NCI-H510A (cell line): ENCODE measurements at regions not wholly inside any gene's neighbourhood (a gene's known extent, or its start where the extent isn't known, plus 50 kb on each side); places are given as distances from the start of the nearest gene placed in this dataset.
"Not testable (repeated sequence)": the region's sequence is repeated elsewhere in the genome, so short reads cannot be mapped to it uniquely, and the experiment has no call there.

Source experiments
- DNase-seq: peaks from one replicate; lab custom pipeline; 2025; lab: John Stamatoyannopoulos, UW

DNA sequence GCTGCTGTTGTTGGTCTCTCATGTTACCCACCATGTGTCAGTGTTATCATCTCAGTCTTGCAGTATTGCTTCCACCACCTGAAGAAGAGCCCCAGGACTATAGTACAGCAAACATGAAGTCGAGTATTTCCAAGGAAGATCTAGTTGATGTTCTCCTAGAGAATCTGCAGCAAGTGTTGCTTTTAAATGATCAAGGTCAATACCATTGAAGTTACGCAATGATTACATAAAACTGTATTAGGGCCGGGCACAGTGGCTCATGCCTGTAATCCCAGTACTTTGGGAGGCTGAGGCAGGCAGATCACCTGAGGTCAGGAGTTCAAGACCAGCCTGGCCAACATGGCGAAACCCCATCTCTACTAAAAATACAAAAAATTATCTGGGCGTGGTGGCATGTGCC lies 173.9 kb downstream of the TJP1 start:
- DNase-seq, result not testable (repeated sequence)

DNA sequence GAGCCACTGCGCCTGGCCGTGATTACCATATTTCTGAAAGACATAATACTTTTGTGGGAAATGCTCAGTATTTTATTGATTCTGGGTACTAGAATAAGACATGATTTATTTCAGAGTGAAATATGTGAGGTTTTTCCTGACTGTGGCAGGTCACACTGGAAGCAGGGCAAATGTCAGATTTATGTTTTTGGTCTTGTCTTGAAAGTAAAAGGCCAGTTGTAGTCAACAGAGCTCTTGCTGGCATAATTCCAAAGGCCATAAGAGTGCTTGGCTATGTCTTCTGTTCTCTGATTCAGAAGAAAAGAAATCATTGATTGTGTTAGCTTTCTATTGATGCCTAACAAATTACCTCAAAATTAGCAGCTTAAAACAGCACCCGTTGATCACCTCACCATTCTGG lies 176.4 kb downstream of the TJP1 start:
- DNase-seq, result no peak

DNA sequence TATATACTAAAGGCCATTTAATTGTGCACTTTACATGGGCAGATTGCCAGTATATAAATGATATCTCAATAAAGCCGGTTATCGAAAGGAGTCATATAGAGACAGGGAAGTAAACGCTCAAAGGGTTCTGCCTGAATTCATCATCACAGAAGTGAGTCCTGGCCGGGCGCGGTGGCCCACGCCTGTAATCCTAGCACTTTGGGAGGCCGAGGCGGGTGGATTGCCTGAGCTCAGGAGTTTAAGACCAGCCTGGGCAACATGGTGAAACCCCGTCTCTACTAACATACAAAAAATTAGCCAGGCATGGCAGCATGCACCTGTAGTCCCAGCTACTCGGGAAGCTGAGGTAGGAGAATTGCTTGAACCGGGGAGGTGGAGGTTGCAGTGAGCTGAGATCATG lies 177.9 kb downstream of the TJP1 start:
- not testable (repeated sequence) for DNase-seq

DNA sequence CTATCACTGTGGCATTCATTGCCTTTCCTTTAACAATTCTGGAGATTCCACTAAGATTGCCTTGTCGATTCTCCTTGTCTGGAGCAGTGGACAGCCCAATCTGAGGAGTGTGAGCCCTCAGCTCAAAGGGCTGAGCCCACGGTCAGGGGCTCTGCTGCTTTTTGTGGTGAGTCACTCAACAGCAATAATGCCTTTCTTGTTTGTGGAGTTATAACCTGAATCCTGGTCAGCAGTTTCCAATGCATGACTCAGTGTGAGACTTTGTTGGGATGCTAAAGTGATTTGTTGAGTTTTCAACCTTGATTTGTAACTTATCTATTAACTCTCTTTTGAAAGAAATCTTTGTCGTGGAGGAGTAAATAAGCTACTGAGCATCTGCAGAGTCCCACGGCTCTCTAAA lies 183.5 kb downstream of the TJP1 start:
- no peak for DNase-seq

DNA sequence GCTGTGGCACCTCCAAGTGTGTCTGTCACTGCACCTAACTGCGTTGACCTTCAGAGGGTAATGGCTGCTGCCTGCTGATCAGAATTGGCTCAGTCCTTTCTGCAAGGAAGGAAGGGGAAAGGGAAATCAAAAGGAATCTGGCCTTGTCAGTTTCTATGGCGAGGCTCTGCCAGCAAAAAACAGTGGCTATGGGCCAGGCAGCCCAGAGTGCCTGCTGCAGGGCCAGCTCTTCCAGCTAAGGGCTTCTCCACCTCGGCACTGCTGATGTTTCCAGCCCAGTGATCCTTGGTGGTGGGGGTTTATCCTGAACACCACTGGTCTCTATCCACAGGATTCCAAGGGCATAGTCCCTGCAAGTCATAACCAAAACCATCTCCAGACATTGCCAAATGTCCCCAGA lies 184.3 kb downstream of the TJP1 start:
- no peak for DNase-seq

DNA sequence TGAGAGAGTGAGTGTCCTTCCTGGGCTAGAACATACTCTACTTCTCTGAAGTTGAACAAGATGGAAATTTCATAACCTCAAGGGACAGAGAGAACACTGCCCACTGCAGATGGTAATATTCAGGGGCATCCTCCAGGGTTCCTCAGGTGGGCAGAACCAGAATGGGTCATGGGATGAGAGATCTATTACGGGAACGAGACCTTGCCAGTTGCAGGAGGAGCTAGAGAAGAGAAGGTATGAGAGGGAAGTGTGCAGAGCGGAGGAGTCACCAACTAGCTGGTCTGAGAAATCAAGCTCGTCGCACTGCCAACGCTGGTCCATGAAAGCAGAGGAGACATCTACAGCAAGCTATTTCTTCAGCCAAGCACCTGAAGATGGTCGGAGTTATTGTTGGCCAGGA lies 184.7 kb downstream of the TJP1 start:
- no peak for DNase-seq

DNA sequence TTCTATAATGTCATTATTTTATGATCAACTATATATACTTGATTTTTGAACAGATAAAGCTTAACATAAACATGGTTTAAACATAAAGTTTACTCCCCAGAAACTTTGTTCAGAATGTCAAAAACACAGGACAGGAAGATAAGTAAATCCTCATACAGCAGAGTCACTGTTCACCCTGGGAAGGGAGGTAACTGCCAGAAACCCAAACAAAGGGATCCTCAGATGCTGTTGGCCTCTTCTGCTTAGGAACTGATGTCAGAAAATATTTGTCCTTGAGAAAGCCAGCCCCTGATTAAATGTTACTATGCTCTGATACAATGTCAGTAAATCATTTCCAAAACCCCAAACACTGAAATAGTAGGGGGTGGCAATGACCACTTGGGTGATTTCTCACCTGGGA lies 185.3 kb downstream of the TJP1 start:
- no peak for DNase-seq

DNA sequence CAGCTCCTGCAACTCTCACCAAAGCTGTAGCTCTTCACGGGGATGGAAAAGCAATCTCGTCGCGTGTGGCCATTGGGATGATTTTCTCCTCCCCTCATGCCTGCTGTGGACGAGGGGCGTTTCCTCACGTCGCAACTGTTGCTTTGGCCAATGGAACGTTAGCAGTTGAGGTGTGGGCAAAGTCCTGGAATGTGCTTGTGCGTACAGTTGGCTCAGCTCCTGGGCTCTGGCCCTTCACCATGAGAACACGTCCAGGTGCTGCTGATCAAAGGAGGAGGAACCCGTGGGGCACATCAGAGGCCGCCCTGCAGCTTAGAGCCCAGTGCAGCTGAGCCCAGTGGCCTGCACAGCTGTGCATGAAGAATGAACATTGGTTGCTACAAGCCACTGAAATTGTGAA lies 186.1 kb downstream of the TJP1 start:
- DNase-seq, result no peak

DNA sequence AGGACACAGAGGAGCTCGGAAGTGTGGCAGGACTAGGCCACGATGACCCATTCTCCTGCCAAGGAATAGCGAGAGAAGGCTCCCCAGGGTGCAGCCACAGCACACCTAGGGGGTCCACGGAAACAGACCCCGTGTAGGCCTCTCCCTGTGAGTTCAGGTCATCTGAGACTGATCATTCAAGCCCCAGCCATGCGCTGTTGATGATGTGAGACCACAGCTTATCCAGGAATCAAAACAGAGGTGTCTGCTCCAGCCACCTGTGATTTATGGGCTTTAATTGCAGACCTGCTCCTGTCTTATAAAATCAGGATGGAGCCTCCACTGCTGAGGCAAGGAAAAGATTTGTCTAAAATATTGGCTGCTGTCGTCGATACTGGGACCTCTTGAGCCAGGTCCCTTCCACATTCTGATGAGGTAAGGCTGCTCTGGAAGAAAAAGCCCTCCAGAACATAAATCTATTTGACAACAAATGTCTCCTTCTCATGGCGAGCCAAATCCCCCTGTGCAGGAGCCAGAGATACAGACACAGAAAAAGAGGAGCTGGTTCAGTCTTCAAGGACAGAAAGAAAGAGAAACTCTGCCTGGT lies 186.7 kb downstream of the TJP1 start:
- DNase-seq, result no peak

DNA sequence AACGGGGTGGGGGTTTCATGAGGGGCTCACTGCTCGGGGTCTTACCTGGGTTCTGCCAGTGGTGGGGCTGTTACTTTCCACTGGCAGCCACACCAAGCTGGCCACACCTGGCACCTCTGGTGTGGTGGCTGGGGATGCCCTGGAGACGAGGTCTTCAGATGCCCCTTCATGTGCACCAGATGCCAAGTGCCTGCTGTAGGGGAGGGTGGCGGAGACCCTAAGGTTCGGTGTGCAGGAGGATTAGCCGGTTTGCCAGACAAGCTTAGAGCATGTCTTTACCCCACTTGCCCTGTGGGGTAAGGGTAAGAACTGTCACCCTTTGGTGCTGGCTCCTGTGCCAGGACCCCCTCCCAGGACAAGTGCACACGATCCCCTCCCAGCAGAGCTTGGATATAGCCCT lies 188.3 kb downstream of the TJP1 start:
- no peak for DNase-seq

DNA sequence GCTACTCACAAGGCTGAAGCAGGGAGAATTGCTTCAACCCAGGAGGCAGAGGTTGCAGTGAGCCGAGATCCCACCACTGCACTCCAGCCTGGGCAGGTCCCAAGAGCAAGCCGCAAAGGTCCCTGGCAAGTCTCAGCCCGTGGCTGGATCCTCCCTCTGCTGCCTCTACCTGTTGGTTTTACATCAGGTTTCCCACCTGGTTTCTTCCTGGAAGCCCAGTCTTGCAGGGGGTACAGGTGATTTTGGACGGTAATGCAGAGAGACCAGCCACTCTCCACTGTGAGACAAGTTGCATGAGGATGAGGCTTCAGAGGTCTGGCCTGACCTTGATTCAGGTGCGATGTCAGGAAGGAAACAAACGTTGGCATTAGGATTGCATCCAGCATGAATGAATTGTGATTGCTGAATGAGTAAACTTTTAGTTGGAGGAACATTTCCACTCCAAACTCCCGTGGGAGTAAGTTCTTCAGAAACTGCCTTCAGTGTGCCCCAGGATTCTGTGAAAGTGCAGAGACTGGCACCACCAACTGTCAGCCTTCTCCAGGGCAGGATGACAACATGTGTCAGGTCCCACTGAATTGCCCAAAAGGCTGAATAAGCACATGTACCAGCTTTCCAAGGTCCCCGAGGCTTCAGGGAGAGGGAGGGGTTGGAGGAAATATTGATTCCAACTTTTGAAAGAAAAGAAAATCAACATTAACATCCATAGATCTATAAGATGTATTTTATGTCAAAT lies 189.4 kb downstream of the TJP1 start:
- no peak for DNase-seq

DNA sequence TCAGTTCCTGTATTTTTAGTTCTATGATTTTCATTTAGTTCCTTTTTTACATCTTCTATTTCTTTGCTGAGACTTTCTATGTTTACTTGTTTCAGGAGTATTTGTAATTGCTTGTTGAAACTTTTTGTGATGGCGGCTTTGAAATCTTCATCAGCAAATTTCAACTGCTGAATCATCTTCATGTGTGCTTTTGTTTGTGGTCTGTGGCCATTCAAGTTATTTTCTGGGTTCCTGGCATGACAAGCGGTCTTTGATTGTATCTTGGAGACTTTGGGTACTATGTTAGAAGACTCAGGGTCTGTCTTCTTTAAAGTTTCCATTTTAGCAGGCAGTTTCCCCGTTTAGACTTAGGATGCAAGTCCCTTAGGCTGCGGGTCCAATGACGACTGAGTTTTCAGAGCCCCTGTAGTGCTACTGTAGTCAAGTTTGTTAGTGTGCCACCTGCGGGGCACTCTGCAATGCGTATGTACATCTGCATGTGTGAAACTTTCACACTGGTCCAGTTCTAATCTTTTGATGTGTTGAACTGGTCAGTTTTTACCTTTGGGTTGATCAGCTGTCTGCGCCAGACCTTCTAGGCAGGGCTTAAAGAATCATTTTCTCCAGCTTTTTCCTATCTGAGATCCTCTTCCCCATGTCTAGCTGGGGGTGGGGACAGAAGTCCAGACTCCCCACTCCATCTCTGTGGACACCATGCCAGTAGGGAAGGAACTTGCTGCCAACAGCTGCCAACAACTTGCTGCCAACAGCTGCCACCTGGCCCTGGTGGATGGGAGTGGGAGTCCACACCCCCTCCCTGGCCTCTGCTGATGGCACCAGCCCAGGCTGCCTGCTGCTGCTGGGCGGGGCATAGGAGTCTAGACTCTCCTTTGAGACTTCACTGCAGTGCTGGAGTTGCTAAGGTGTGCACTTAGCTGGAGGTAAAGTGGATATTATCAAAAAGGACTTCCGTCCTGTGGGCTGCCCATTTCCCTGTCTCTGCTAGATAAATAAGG lies 190.9 kb downstream of the TJP1 start:
- DNase-seq, result peak; percentile 58

DNA sequence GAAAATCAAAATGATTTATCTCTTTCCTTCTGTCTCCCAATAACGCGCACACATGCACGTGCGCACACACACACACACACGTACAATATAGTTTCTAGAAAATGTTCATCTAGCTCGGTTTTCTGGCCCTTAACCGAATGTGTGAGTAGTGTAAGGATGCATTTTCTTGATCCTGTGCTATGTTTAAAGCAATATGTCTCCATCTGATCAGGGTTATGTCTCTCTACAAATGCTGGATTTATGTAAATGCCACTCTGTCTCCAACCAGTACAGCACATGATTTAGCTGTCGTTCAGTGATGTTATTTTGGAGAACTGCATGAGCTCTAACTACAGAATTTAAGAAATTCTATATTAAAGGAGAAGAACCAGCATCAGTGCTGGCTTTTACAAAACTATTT lies 198.0 kb downstream of the TJP1 start:
- no peak for DNase-seq

DNA sequence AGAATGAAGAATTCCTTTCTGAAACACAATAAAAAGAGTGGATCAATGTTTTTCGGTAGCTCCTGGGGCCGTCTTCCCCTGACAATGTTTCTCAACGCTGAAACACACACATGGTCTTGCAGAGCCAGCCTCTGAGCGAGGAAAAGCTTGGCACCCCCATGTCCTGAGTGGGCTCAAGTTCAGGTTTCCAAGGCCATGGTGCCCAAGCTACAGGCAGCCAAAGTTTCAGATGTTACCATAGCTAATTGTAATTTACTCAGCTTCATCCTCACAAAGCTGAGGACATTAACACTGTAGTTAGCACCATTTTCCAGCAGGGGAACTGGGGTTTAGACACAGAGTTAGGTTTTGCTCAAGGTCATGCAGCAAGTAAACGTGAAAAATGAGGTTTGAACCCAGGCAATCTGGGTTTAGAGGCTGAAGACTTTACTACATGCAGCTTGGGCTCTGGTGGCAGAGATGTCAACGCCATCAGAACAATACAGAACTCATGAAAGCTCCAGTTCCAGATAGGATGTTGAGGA lies 199.1 kb downstream of the TJP1 start:
- no peak for DNase-seq

DNA sequence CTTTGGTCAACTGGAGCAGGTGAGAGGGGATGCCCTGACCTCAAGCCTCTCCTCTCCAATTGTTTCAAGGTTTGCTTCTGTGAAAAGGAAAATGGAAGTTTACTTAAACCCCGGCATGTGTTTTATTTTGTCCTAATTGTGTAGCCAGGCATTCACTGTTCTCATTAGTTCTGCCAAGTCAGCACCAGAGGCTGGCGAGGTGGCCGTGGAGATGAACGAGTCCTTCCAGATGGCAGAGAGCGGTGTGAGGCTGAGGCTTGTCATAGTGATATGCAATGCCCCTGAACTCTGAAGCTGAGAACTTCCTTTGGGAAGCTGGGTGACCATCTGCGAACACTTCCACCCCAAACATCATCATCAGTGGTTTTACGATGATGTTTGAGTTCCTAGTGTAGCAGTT lies 199.6 kb downstream of the TJP1 start:
- DNase-seq, result no peak

DNA sequence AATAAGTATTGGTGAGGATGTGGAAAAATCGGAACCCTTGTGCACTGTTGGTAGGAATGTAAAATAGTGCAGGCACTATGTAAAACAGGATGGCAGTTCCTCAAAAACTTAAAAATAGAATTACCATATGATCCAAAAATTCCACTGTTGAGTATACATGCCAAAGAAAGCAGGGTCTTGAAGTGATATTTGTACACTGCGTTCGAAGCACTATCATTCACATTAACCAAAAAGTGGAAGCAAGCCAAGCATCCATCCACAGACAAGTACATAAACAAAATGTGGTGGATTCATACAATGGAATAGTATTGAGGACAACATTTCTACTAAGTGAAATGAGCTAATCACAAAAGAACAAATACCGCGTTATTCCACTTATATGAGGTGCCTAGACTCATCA lies 200.7 kb downstream of the TJP1 start:
- no peak for DNase-seq

DNA sequence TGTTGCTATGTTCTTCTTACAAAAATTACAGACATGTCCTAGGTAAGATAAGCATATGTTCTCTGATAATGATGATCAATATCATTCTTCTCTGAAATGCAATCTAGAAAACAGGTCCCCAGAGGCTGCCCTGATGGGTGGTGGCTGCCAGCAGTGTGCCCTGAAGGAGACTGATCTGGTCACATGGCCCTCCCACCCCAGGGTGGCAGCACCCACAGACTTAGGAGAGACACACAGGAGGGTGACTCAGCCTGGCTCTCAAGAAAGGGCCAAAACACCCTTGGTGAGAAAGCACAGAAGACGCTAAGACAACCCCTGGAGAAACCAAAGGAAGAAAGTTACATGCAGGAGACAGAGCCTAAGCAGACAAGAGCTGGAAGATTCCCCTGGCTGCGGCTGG lies 203.7 kb downstream of the TJP1 start:
- no peak for DNase-seq

DNA sequence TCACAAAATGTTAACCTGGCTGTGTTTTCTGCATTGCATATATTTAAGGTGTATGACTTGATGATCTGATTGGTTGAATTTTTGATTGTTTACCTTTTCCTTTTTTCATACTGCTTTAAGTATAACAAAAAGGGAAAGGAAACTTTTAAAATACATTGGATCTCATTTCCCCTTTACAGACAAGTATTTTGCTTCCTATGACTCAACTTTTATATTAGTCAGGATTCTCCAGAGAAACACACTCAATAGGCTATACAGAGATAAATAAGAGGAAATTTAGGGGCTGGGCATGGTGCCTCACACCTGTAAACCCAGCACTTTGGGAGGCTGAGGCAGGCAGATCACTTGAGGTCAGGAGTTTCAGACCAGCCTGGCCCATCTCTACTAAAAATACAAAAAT lies 205.8 kb downstream of the TJP1 start:
- no peak for DNase-seq

DNA sequence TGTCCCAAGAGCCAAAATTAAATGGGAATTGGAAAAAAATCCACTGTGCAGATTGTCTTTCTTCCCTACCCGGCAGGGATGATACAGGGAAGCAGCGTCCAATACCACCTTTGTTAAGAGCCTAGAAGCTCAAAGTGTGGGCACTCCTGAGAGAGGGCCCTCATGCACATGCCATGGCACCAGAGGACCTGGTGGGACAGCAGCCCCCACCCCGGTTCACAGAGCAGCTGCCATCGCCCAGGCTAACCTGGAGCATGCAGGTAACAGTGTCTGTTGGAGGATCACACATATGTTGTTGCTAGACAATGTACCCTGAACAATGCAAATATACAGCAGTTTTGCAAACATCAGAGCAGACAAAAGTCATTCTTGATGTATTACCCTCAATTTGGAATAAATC lies 206.5 kb downstream of the TJP1 start:
- DNase-seq, result no peak

DNA sequence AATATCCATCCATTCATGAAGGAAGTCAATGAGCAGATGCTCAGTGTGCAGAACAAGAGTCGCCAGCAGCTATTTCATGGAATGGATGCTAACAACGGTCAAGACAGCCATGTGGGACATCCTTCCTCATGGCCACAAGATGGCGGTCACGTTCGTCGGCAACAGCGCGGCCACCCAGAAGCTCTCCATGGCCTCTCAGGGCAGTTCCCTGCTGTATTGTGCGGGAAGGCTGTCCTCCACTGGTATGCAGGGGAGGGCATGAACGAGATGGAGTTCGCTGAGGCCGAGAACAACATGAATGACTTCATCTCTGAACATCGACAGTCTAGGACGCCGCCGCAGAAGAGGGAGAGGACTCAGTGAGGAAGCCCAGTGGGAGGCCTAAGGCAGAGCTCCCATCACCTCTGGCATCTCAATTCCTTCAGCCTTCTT lies 208.3 kb downstream of the TJP1 start:
- DNase-seq, result no peak

DNA sequence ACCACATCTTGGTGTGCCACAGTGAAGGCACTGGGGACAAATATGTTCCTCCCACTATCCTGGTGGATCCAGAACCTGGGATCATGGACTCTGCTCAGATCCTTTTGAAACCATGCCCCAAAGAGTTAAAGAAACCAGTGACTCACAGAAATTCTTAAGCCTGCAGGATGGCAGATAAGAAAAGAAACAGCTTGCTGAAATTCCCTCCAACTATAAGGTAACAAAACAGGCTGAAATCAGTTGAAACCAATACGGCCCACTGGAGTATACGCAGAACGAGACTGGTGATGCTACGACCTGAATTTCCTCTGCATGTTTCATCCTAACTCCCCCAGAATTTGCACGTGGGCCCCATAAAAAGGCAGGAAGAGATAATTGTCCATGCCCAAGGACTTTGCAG lies 209.6 kb downstream of the TJP1 start:
- no peak for DNase-seq

DNA sequence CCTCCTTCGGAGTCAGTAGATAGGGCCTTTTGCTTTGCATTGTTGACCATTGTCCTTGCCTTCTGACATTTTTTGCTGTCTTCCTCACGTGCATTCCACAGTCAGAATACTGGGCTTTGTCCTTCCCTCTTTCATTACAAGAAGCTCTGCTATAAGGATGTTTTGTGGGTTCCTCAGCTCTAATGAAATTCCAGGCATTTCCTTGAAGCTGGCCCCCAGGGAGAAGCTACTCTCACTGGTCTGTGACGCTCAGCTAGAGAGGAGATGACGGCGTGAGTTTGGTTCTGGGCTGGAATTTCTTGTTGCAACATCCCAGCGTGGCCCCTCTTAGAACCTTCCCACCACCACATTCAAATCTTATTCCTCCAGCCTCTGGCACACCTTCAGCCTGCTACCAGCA lies 210.2 kb downstream of the TJP1 start:
- no peak for DNase-seq

DNA sequence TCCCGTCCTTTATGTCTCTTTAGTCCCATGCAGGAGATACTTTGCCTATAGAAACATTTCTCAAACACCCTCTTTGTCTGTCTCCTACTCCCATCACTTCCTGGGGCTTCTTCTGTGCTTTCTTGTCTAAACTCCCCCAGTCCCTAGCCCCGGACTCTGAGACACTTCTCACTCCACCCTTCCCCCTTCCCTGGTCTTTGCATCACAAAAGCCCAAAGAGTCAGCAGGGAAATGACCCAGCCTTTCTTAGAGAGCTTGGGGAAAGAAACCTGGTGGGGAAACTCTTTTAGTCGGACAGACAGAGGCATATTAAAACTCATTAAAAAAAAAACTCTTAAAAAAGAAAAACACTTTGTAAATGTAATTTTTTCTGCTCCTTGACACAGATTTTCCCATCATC lies 211.2 kb downstream of the TJP1 start:
- DNase-seq, result no peak
